Gastroesophageal sphincter (tissue), 4 donors: ENCODE measurements at regions not wholly inside any gene's neighbourhood (a gene's known extent, or its start where the extent isn't known, plus 50 kb on each side); places are given as distances from the start of the nearest gene placed in this dataset.

ENCODE experiments used
- ATAC-seq: fragments of 150-250 bp; one replicate; pipeline ENCODE4 v1.9.1; 2016; ENCODE audit warnings: mild to moderate bottlenecking, moderate library complexity
- H3K27ac ChIP-seq, 4 donors: fragments of 200-600 bp; sonication (generic) in 3 of 4; 1 replicate in 3 of 4; 2 replicates in 1 of 4; pipeline ENCODE4 v1.5.1; 2016 to 2019
- H3K27me3 ChIP-seq: fragments of 200-600 bp; sonication (generic); one replicate; pipeline ENCODE4 v1.5.1; 2019
- H3K36me3 ChIP-seq, 2 donors: fragments of 200-600 bp; sonication (generic); one replicate each; pipeline ENCODE4 v1.5.1; 2019; ENCODE audit warnings: control low read depth in 1 of 2
- H3K4me1 ChIP-seq, 3 donors: fragments of 200-600 bp; sonication (generic); 1 replicate in 2 of 3; 2 replicates in 1 of 3; pipeline ENCODE4 v1.5.1; 2016 to 2019; ENCODE audit warnings: control low read depth in 2 of 3
- H3K4me3 ChIP-seq, 2 donors: fragments of 200-600 bp; sonication (generic); one replicate each; pipeline ENCODE4 v1.5.1; 2019; ENCODE audit warnings: mild to moderate bottlenecking in 1 of 2, moderate library complexity in 1 of 2
- H3K9me3 ChIP-seq, 3 donors: fragments of 200-600 bp; sonication (generic); one replicate each; pipeline ENCODE4 v1.5.1; 2017 to 2019; ENCODE audit warnings: control low read depth in 2 of 3
- CTCF ChIP-seq, 4 experiments: fragments of 200-600 bp in 2 of 4; fragments of 450-650 bp in 2 of 4; sonication (generic) in 1 of 4; IDR thresholded peaks; one replicate each; pipeline ENCODE4 v1.5.1; 2017 to 2019; ENCODE audit warnings: antibody characterized with exemption in 4 of 4, mild to moderate bottlenecking in 2 of 4, moderate library complexity in 2 of 4
- EP300 ChIP-seq: sonication (generic); formaldehyde crosslinking; IDR thresholded peaks from one replicate; pipeline ENCODE4 v1.6.1; 2017; ENCODE audit warnings: antibody characterized with exemption, mild to moderate bottlenecking
- POLR2A ChIP-seq, 2 donors: fragments of 450-650 bp; IDR thresholded peaks; one replicate each; pipeline ENCODE4 v1.6.1; 2017; ENCODE audit warnings: antibody characterized with exemption in 2 of 2, mild to moderate bottlenecking in 2 of 2, moderate library complexity in 1 of 2
- POLR2AphosphoS5 ChIP-seq: sonication (generic); formaldehyde crosslinking; IDR thresholded peaks from one replicate; pipeline ENCODE4 v1.6.1; 2017; ENCODE audit warnings: antibody characterized with exemption
- WGBS, 2 donors: methylation state at CpG; one replicate each; pipeline ENCODE4 v1.1.5; 2018; ENCODE audit warnings: low coverage in 1 of 2; 5-methylcytosine and 5-hydroxymethylcytosine counted together

GRCh38 chr2:153110486-153110885, 368.1 kb downstream of the RPRM start:
- TF ChIP-seq POLR2AphosphoS5 = no peak
- no peak for TF ChIP-seq CTCF (IDR thresholded peaks at IDR 0.05)
- no peak for TF ChIP-seq EP300
- TF ChIP-seq POLR2A (IDR thresholded peaks at IDR 0.05) = no peak

GRCh38 chr2:153109793-153110192, 368.8 kb downstream of the RPRM start:
- no peak for ATAC-seq
- Histone ChIP-seq H3K27me3 (no peaks in the 10 kb centered on the region), H3K4me1 (peaks cover 0 to 13% (median 3%) of the 10 kb centered on the region in 3 donors), H3K27ac (no peak overlapping the region), H3K36me3 (no peaks in the 10 kb centered on the region), H3K9me3 (no peaks in the 10 kb centered on the region), H3K4me3 (no peak overlapping the region)
- WGBS, 2 donors = 60 to 63% methylated on average over 2 to 3 of the region's 3 CpGs
- TF ChIP-seq POLR2AphosphoS5 (no peak), CTCF (IDR thresholded peaks at IDR 0.05) (no peak), POLR2A (IDR thresholded peaks at IDR 0.05) (no peak), EP300 (no peak)

More at GRCh38 chr2:153110486-153110885, 368.1 kb downstream of the RPRM start:
- no peaks in the 10 kb centered on the region for H3K36me3 ChIP-seq
- no peak overlapping the region for H3K27ac ChIP-seq
- no peak overlapping the region for H3K4me3 ChIP-seq
- 48 to 53% methylated on average over 3 to 4 of the region's 4 CpGs for WGBS, 2 donors
- no peak for ATAC-seq
- peaks cover 0 to 13% (median 3%) of the 10 kb centered on the region in 3 donors for H3K4me1 ChIP-seq
- no peaks in the 10 kb centered on the region for H3K9me3 ChIP-seq
- H3K27me3 ChIP-seq = no peaks in the 10 kb centered on the region

- 67 to 83% methylated on average over 1 of the region's 1 CpG for WGBS, 2 donors
- peaks cover 0 to 13% (median 3%) of the 10 kb centered on the region in 3 donors for H3K4me1 ChIP-seq
Measured at GRCh38 chr2:153106802-153107477, 371.6 kb downstream of the RPRM start.

GRCh38 chr2:153105829-153106578, 372.6 kb downstream of the RPRM start:
- Histone ChIP-seq H3K4me3 (no peak overlapping the region), H3K36me3 (no peaks in the 10 kb centered on the region), H3K27ac (no peak overlapping the region), H3K9me3 (no peaks in the 10 kb centered on the region), H3K4me1 (peaks cover 0 to 13% (median 3%) of the 10 kb centered on the region in 3 donors), H3K27me3 (no peaks in the 10 kb centered on the region)
- 20 to 38% methylated on average over 2 of the region's 2 CpGs for WGBS, 2 donors
- ATAC-seq = no peak
- TF ChIP-seq POLR2AphosphoS5 = no peak

More at GRCh38 chr2:153106802-153107477, 371.6 kb downstream of the RPRM start:
- Histone ChIP-seq H3K9me3 (no peaks in the 10 kb centered on the region), H3K36me3 (no peaks in the 10 kb centered on the region), H3K27ac (peak overlapping the region in 1 of 4 donors; percentile 18), H3K4me3 (no peak overlapping the region), H3K27me3 (no peaks in the 10 kb centered on the region)
- TF ChIP-seq CTCF (IDR thresholded peaks at IDR 0.05) (no peak), POLR2A (IDR thresholded peaks at IDR 0.05) (no peak), POLR2AphosphoS5 (no peak), EP300 (no peak)
- no peak for ATAC-seq

- H3K36me3 ChIP-seq = no peaks in the 10 kb centered on the region
Measured at GRCh38 chr2:153101187-153101586, 377.4 kb downstream of the RPRM start.

More at GRCh38 chr2:153101187-153101586, 377.4 kb downstream of the RPRM start:
- WGBS, 2 donors = 21 to 54% methylated on average over 2 of the region's 2 CpGs
- no peak for ATAC-seq
- TF ChIP-seq EP300 = no peak
- no peak for TF ChIP-seq POLR2A (IDR thresholded peaks at IDR 0.05)
- no peak for TF ChIP-seq CTCF (IDR thresholded peaks at IDR 0.05)
- TF ChIP-seq POLR2AphosphoS5 = no peak
- Histone ChIP-seq H3K4me3 (no peak overlapping the region), H3K4me1 (peaks cover 0 to 4% (median 0%) of the 10 kb centered on the region in 3 donors), H3K27me3 (no peaks in the 10 kb centered on the region), H3K9me3 (no peaks in the 10 kb centered on the region), H3K27ac (no peak overlapping the region)
